22Rv1 (cell line): ENCODE measurements at regions not wholly inside any gene's neighbourhood (a gene's known extent, or its start where the extent isn't known, plus 50 kb on each side); places are given as distances from the start of the nearest gene placed in this dataset.

Experiments
- CTCF ChIP-seq: fragments of 450-650 bp; IDR thresholded peaks from 2 replicates; pipeline ENCODE4 v1.5.1; 2017; ENCODE audit warnings: mild to moderate bottlenecking
- ZFX ChIP-seq: fragments of 450-650 bp; IDR thresholded peaks from 2 replicates; pipeline ENCODE4 v1.6.1; 2017; ENCODE audit warnings: antibody characterized with exemption, borderline replicate concordance

GRCh38 chr13:91017031-91017668 is 330.3 kb upstream of the MIR17HG start:
- TF ChIP-seq CTCF (peak; percentile 92), ZFX (no peak)
